ENCODE measurements at regions not wholly inside any gene's neighbourhood (a gene's known extent, or its start where the extent isn't known, plus 50 kb on each side); places are given as distances from the start of the nearest gene placed in this dataset.

GRCh38 chr16:9311303-9311954, 220.0 kb downstream of the HAPSTR1 start:
- no peak overlapping the region for H3K4me3 ChIP-seq (ENCODE audit: low read depth, low read length)
- no peak for DNase-seq (ENCODE audit: low read depth)
- no peak for TF ChIP-seq CTCF (IDR thresholded peaks at IDR 0.05; ENCODE audit: insufficient read depth, low read depth, low read length, missing control alignments)

GRCh38 chr16:9316008-9316407, 224.6 kb downstream of the HAPSTR1 start:
- no peak for DNase-seq (ENCODE audit: low read depth)
- no peak overlapping the region for H3K4me3 ChIP-seq (ENCODE audit: low read depth, low read length)
- no peak for TF ChIP-seq CTCF (IDR thresholded peaks at IDR 0.05; ENCODE audit: insufficient read depth, low read depth, low read length, missing control alignments)

GRCh38 chr16:9316615-9317014, 225.2 kb downstream of the HAPSTR1 start:
- TF ChIP-seq CTCF (IDR thresholded peaks at IDR 0.05; ENCODE audit: insufficient read depth, low read depth, low read length, missing control alignments), result no peak
- H3K4me3 ChIP-seq (ENCODE audit: low read depth, low read length), result no peak overlapping the region
- DNase-seq (ENCODE audit: low read depth), result no peak

GRCh38 chr16:9318764-9319163, 227.3 kb downstream of the HAPSTR1 start:
- no peak overlapping the region for H3K4me3 ChIP-seq (ENCODE audit: low read depth, low read length)
- DNase-seq (ENCODE audit: low read depth), result no peak
- no peak for TF ChIP-seq CTCF (IDR thresholded peaks at IDR 0.05; ENCODE audit: insufficient read depth, low read depth, low read length, missing control alignments)

- DNase-seq (ENCODE audit: low read depth), result no peak
- TF ChIP-seq CTCF (IDR thresholded peaks at IDR 0.05; ENCODE audit: insufficient read depth, low read depth, low read length, missing control alignments), result no peak
- H3K4me3 ChIP-seq (ENCODE audit: low read depth, low read length), result no peak overlapping the region
Observed at GRCh38 chr16:9322769-9323168, 231.3 kb downstream of the HAPSTR1 start.

GRCh38 chr16:9323170-9323569, 231.7 kb downstream of the HAPSTR1 start:
- no peak for TF ChIP-seq CTCF (IDR thresholded peaks at IDR 0.05; ENCODE audit: insufficient read depth, low read depth, low read length, missing control alignments)
- no peak overlapping the region for H3K4me3 ChIP-seq (ENCODE audit: low read depth, low read length)
- DNase-seq (ENCODE audit: low read depth), result no peak

GRCh38 chr16:9327253-9327652, 235.8 kb downstream of the HAPSTR1 start:
- no peak for DNase-seq (ENCODE audit: low read depth)
- no peak overlapping the region for H3K4me3 ChIP-seq (ENCODE audit: low read depth, low read length)
- TF ChIP-seq CTCF (IDR thresholded peaks at IDR 0.05; ENCODE audit: insufficient read depth, low read depth, low read length, missing control alignments), result no peak
